NCI-H2029 treated with DMSO at 0.1 percent for 48 hours (cell line): ENCODE measurements at regions not wholly inside any gene's neighbourhood (a gene's known extent, or its start where the extent isn't known, plus 50 kb on each side); places are given as distances from the start of the nearest gene placed in this dataset.

ENCODE experiments used
- DNase-seq: peaks from one replicate; lab custom pipeline; 2025; lab: John Stamatoyannopoulos, UW

GRCh38 chr6:20024978-20025377 lies 187.3 kb downstream of the MBOAT1 start:
- DNase-seq = no peak

GRCh38 chr6:20025681-20026080 lies 186.6 kb downstream of the MBOAT1 start:
- DNase-seq = no peak

GRCh38 chr6:20028143-20028542 lies 184.1 kb downstream of the MBOAT1 start:
- DNase-seq = no peak

- DNase-seq = no peak
Measured at GRCh38 chr6:20028562-20028961, 183.7 kb downstream of the MBOAT1 start.

GRCh38 chr6:20029979-20030378 lies 182.3 kb downstream of the MBOAT1 start:
- no peak for DNase-seq

- no peak for DNase-seq
Measured at GRCh38 chr6:20031342-20031741, 180.9 kb downstream of the MBOAT1 start.

- no peak for DNase-seq
Measured at GRCh38 chr6:20033697-20034407, 178.4 kb downstream of the MBOAT1 start.

- peak; percentile 78 for DNase-seq
Measured at GRCh38 chr6:20034408-20034769, 177.9 kb downstream of the MBOAT1 start.

- no peak for DNase-seq
Measured at GRCh38 chr6:20036141-20036677, 176.1 kb downstream of the MBOAT1 start.

GRCh38 chr6:20038410-20039204 lies 173.7 kb downstream of the MBOAT1 start:
- no peak for DNase-seq

GRCh38 chr6:20044883-20045282 lies 167.4 kb downstream of the MBOAT1 start:
- DNase-seq = no peak
